NT2/D1 (cell line): ENCODE measurements at regions not wholly inside any gene's neighbourhood (a gene's known extent, or its start where the extent isn't known, plus 50 kb on each side); places are given as distances from the start of the nearest gene placed in this dataset.
"Not testable (repeated sequence)": the region's sequence is repeated elsewhere in the genome, so short reads cannot be mapped to it uniquely, and the experiment has no call there.

Experiments used
- DNase-seq: peaks from one replicate; pipeline ENCODE4 v3.0.0-alpha.2; 2011; ENCODE audit warnings: low read depth, low spot score
- H3K27me3 ChIP-seq: 2 replicates; pipeline ENCODE4 v1.6.0; 2011; ENCODE audit warnings: mild to moderate bottlenecking; ENCODE audit not compliant: insufficient read length, insufficient read depth
- H3K36me3 ChIP-seq: 2 replicates; pipeline ENCODE4 v1.6.1; 2011; ENCODE audit warnings: mild to moderate bottlenecking, low read length, mixed read lengths; ENCODE audit not compliant: insufficient read depth, insufficient read length
- H3K4me1 ChIP-seq: 2 replicates; pipeline ENCODE4 v1.5.1; 2011; ENCODE audit not compliant: insufficient read depth, insufficient read length
- H3K4me3 ChIP-seq: 2 replicates; pipeline ENCODE4 v1.5.1; 2011; ENCODE audit warnings: low read depth; ENCODE audit not compliant: insufficient read length
- H3K9ac ChIP-seq: 2 replicates; pipeline ENCODE4 v1.6.0; 2011; ENCODE audit warnings: low read depth; ENCODE audit not compliant: insufficient read length
- H3K9me3 ChIP-seq: 2 replicates; pipeline ENCODE4 v1.5.1; 2011; ENCODE audit warnings: mild to moderate bottlenecking, low read length; ENCODE audit not compliant: insufficient read depth
- SUZ12 ChIP-seq: IDR thresholded peaks from 2 replicates; pipeline ENCODE4 v1.6.1; 2011; ENCODE audit not compliant: insufficient read length, insufficient read depth; ENCODE audit errors: extremely low read depth
- YY1 ChIP-seq: IDR thresholded peaks from 2 replicates; pipeline ENCODE4 v1.6.1; 2011; ENCODE audit not compliant: insufficient read length, insufficient read depth
- ZNF274 ChIP-seq: IDR thresholded peaks from 2 replicates; pipeline ENCODE4 v1.6.1; 2011; ENCODE audit warnings: mild to moderate bottlenecking, low read depth, low read length

- no peak for DNase-seq
- TF ChIP-seq SUZ12 (no peak), ZNF274 (no peak), YY1 (no peak)
- Histone ChIP-seq H3K9me3 (no peaks in the 10 kb centered on the region), H3K36me3 (no peaks in the 10 kb centered on the region), H3K27me3 (no peaks in the 10 kb centered on the region), H3K4me1 (no peaks in the 10 kb centered on the region), H3K4me3 (no peak overlapping the region), H3K9ac (no peak overlapping the region)
Observed at GRCh38 chr14:53715193-53715721, 241.4 kb downstream of the BMP4 start.

- no peaks in the 10 kb centered on the region for H3K9me3 ChIP-seq
- no peaks in the 10 kb centered on the region for H3K27me3 ChIP-seq
- H3K9ac ChIP-seq = no peak overlapping the region
- no peak overlapping the region for H3K4me3 ChIP-seq
- H3K4me1 ChIP-seq = no peaks in the 10 kb centered on the region
- no peaks in the 10 kb centered on the region for H3K36me3 ChIP-seq
- no peak for DNase-seq
- no peak for TF ChIP-seq ZNF274
- no peak for TF ChIP-seq YY1
- TF ChIP-seq SUZ12 = no peak
Observed at GRCh38 chr14:53714495-53715192, 242.0 kb downstream of the BMP4 start.

- not testable (repeated sequence) for H3K4me1 ChIP-seq, H3K9ac ChIP-seq, H3K36me3 ChIP-seq, H3K9me3 ChIP-seq, H3K4me3 ChIP-seq, DNase-seq, H3K27me3 ChIP-seq
Observed at GRCh38 chr14:53712901-53713300, 243.7 kb downstream of the BMP4 start.

- H3K36me3 ChIP-seq = no peaks in the 10 kb centered on the region
- no peak for DNase-seq
- TF ChIP-seq YY1 (no peak), SUZ12 (no peak), ZNF274 (no peak)
- H3K4me3 ChIP-seq = no peak overlapping the region
- H3K27me3 ChIP-seq = no peaks in the 10 kb centered on the region
- H3K9ac ChIP-seq = no peak overlapping the region
- H3K4me1 ChIP-seq = no peaks in the 10 kb centered on the region
- no peaks in the 10 kb centered on the region for H3K9me3 ChIP-seq
Observed at GRCh38 chr14:53711205-53711604, 245.4 kb downstream of the BMP4 start.

GRCh38 chr14:53710615-53711014 lies 246.0 kb downstream of the BMP4 start:
- H3K27me3 ChIP-seq = no peaks in the 10 kb centered on the region
- TF ChIP-seq ZNF274 (no peak), SUZ12 (no peak), YY1 (no peak)
- H3K9me3 ChIP-seq = no peaks in the 10 kb centered on the region
- no peaks in the 10 kb centered on the region for H3K4me1 ChIP-seq
- H3K4me3 ChIP-seq = no peak overlapping the region
- no peak for DNase-seq
- H3K9ac ChIP-seq = no peak overlapping the region
- H3K36me3 ChIP-seq = no peaks in the 10 kb centered on the region

GRCh38 chr14:53709381-53709780 lies 247.2 kb downstream of the BMP4 start:
- Histone ChIP-seq H3K4me1 (no peaks in the 10 kb centered on the region), H3K36me3 (no peaks in the 10 kb centered on the region), H3K9me3 (no peaks in the 10 kb centered on the region), H3K27me3 (no peaks in the 10 kb centered on the region), H3K4me3 (no peak overlapping the region), H3K9ac (no peak overlapping the region)
- TF ChIP-seq YY1 = no peak
- TF ChIP-seq SUZ12 = no peak
- TF ChIP-seq ZNF274 = no peak
- DNase-seq = no peak

- no peaks in the 10 kb centered on the region for H3K36me3 ChIP-seq
- H3K4me1 ChIP-seq = no peaks in the 10 kb centered on the region
- no peaks in the 10 kb centered on the region for H3K27me3 ChIP-seq
- no peak overlapping the region for H3K4me3 ChIP-seq
- TF ChIP-seq YY1 (no peak), ZNF274 (no peak), SUZ12 (no peak)
- no peak overlapping the region for H3K9ac ChIP-seq
- no peak for DNase-seq
- no peaks in the 10 kb centered on the region for H3K9me3 ChIP-seq
Observed at GRCh38 chr14:53703457-53703856, 253.2 kb downstream of the BMP4 start.
